Putamen (tissue), 1 donor: ENCODE measurements at regions not wholly inside any gene's neighbourhood (a gene's known extent, or its start where the extent isn't known, plus 50 kb on each side); places are given as distances from the start of the nearest gene placed in this dataset.

Experiments
- DNase-seq: peaks from one replicate; pipeline ENCODE4 v3.0.0-alpha.2; 2016; ENCODE audit warnings: low spot score

DNA sequence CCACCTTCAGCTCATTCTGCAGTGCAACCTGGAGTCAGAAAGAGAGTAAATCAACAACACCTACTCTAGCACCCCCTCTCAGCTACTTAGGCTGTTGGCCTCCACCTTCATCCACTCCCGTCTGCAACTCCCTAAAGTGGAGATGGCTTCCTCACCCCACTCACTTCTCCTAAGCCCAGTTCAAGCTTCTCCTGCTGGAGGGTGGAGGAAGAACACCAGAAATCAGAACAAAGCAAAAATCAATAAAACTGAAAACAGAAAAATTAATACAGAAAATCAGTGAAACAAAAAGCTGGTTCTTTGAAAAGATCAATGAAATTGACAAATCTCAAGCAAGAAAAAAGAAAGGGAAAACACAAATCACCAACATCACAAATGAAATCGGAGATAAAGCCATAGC is 191.7 kb downstream of the ANAPC1 start:
- no peak for DNase-seq

DNA sequence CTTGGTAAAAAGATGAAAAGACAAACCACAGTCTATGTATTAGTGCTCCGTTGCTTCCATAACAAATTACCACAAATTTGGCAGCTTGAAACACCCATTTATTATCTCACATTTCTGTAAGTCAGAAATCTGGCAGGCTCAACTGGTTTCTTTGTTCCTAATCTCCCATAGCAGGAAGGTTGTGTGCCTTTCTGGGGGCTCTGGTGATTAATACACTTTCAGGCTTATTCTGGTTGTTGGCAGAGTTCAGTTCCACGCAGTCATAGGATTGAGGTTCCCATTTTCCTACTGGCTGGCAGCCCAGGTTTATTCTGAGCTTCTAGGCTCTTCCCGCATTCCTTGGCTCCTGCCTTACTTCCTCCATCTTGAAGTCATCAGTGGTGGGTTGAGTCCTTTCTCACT is 189.3 kb downstream of the ANAPC1 start:
- no peak for DNase-seq

DNA sequence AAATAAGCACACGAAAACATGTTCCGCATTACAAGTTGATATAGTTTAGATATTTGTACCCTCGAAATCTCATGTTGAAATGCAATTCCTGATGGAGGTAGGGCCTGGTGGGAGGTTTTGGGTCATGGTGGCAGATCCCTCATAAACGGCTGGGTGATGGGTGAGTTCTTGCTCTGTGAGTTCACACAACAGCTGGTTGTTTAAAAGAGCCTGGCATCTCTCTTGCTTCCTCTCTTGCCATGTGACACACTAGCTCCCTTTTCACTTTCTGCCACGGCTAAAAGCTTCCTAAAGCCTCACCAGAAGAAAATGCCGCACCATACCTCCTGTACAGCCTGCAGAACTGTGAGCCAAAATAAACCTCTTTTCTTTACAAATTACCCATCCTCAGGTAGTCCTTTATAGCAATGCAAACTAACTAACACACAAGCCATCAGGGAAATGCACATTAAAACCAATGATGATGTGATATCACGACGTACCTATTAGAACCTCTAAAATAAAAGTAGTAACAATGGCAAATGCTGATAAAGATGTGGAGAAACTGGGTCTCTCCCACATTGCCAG is 188.5 kb downstream of the ANAPC1 start:
- DNase-seq: no peak

DNA sequence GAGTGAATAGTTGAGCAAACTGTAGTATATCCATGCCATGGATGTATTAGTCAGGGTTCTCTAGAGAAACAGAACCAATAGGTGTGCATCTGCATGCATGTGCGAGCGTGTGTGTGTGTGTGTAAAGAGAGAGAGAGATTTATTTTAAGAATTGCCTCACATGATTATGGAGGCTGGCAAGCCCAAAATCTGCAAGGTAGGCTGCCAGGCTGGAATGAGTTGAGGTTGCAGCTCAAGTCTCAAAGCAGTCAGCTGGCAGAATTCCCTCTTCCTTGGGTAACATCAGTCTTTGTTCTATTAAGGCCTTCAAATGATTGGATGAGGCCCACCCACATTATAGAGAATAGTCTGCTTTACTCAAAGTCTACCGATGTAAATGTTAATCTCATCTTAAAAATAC is 187.8 kb downstream of the ANAPC1 start:
- DNase-seq: no peak

DNA sequence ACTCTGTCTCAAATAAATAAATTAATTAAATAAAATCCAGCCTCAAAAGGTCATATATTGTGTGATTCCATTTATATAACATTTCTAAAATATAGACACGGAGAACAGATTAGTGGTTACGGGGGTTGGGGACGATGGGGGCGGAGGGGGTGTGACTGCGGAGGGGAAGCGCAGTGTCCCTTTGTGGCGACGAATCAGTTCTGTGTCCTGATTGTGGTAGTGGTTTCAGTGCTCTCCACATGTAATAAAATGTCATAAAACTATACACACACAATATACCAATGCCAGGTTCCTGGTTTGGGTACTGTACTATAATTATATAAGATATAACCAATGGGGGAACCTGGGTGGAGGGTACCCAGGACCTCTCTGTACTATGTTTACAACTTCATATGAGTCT is 186.4 kb downstream of the ANAPC1 start:
- no peak for DNase-seq

DNA sequence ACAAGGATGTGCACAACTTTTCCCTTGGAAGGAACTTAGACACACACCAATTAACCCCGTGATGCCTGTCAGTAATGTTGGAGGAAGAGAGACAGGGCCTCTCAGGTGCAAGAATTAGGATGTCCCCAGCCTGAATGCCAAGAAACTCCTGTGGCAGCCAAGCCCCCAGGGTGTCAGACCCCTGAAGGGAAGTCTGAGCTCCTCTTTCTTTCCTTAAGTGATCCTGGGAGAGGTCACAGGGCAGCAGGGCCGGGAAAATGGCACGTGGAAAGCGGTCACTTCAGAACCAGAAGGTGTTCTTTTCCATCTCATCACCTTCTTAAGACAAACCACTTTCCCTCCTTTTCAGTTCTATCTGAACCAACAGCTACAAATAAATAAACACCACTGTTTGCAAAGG is 185.9 kb downstream of the ANAPC1 start:
- DNase-seq: no peak

DNA sequence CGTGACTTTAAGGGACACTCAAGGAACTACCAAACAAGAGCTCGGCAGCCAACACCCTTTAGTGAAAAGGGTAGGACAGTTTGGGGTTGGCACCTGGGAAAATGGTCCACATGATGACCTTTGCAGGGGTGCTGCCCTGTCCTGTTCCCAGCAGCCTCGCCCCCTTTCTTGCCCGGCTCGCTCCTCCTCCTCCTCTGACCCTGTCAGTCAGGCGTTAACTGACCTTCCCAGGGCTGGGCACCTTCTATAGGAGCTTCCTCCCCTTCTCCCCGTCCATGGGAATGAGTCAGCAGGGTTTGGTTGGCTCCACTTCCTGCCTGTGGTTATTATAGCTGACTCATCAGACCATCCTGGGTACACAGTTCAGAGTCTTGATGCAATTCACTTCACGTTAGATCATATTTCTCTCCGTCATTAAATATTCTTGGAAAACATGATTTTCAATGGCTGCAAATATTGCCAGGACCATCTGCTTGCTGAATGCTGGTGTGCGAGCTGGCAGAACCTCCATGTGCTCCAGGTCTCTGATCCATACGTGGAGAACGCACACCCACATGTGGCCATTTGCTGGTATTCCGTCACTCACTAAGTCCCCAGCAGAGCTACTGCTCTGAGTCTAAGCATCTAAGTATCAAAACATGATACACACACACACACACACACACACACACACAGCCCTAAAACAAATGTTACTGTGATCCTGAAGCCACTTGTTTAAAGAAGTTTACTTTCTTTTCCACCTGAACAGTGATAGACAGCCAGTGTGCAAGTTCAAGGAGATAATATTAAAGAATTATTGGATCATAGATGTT is 185.0 kb downstream of the ANAPC1 start:
- DNase-seq: no peak

DNA sequence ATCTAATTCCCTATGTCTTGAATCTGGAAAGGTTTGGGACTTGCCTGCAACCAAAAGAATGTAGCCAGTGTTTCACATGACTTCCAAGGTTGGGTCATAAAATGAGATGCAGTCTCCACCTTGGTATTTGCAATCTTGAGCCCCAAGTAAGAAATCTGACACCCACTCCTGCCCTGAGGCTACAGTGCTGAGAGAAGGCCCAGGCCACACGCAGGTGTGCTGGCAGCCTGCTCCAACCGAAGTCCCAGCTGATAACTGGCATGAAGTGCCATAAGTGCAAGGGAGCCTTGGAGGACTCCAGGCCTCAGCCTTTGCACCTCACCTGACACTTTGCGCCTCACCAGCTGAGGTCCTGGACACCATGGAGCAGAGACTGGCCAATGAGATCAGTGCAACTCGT is 182.7 kb downstream of the ANAPC1 start:
- DNase-seq: no peak

DNA sequence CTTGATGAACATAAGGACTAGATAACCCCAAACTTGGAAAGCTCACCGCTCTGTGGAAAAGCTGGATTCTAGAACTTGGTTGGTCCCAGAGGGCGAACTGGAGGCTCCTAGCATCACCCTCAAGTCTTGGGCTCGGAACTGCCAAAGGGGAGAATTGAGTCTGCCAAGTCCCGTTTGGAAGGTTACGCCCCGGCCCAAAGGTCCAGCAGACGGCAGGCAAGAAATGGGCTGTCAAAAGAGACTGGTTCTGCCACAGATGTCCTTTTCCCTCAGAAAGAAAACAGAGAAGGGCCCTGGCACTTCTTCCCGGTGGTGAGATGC is 182.2 kb downstream of the ANAPC1 start:
- DNase-seq: no peak

DNA sequence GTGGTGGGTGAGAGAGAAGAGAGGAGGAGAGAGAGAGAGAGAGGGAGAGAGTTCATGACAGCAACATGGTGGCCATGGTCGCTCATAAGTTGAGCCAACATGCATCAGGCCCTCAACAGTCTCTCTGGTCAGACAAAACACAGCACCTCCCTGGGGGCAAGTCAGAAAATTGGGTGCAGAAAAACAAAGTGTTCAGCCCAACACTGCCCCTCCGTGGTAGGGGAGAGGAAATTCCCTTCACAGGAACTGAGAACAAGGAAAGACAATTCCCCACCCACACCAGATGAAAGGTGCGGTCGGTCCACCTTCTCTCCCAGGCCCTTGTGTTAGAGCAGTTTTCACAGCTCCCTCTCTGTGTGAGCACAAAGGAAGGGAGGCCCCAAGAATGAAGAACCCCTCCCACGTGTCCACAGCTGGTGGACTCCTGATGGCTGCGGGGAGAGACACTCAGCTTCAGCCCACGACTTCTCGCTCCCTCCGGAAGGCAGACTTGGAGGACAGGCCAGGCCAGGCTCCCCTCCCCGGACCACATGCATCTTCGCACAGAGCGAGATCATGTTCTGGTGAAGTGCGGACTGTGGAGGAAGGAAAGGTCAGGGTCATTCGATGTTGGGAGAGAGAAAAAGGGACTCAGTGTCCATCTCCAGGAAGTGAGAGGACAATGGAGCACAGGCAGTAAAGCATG is 181.7 kb downstream of the ANAPC1 start:
- no peak for DNase-seq

DNA sequence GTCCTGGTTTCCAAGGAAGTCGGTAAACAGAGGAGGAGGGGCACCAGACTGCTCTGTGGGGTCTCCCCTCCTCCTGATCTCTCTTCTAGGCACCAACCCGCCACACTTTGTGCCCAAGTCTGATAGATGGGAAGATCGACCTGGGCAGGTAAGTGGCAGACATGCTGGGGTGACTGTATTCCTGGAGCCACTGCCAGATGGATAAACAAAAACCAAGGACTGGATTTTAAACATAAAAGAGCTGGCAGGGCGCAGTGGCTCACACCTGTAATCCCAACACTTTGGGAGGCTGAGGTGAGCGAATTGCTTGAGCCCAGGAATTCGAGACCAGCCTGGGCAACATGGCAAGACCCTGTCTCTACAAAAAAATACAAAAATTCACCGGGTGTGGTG is 181.2 kb downstream of the ANAPC1 start:
- DNase-seq: no peak

DNA sequence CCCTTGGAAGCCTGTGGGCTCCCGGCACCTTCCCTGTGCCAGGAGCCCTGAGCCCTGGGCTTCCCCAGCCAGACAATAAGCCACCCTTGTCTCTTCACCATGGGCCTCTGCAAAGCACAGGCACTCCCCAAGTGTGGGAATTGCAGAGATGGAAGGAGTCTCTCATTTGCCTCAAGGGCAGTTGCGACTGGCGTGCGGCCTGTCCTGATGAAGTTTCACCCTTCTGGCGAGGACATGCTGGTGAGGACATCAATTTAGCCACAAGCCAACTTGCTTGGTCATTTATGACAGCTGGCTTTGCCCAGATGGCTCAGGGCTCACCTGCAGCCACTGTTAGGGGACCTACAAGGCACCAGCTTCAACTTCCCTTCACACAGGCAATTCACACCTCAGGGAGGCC is 180.2 kb downstream of the ANAPC1 start:
- no peak for DNase-seq

DNA sequence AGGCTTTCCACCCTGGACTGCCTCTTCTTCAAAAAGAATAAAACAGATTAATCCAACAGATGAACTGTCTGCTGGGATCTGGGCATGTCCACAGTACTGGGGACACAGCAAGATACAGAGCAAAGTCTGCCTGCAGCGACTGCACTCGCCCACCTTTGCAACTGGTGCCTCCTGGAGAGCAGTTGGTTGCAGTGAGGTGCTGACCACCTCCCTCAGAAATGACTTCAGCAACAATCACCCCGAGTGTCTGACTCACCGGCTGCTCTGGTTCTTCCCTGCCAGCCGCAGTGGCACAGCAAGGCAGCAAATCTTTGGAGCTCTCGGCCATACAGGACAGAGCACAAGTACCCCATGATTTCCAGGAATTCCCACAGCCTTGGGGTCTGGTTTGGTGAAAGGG is 179.7 kb downstream of the ANAPC1 start:
- DNase-seq: no peak

DNA sequence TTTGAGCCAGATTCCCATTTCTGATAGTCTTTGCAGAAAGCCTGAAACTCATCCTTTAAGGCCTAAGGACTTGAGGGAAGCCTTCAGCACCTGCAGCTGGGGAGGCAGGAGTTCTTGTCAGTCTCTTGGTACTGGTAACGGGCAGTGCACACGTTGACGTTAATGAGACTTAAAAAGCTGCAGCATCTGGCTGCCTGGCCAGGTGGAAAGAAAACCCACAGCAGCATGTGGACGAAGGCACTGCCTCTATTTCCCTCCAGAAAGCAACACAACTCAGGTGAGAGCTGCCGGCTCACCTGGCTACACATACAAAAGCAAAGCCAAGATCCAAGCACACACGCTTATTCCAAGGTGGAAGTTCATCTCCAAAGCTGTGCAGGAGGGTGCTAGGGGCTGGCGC is 178.8 kb downstream of the ANAPC1 start:
- no peak for DNase-seq

DNA sequence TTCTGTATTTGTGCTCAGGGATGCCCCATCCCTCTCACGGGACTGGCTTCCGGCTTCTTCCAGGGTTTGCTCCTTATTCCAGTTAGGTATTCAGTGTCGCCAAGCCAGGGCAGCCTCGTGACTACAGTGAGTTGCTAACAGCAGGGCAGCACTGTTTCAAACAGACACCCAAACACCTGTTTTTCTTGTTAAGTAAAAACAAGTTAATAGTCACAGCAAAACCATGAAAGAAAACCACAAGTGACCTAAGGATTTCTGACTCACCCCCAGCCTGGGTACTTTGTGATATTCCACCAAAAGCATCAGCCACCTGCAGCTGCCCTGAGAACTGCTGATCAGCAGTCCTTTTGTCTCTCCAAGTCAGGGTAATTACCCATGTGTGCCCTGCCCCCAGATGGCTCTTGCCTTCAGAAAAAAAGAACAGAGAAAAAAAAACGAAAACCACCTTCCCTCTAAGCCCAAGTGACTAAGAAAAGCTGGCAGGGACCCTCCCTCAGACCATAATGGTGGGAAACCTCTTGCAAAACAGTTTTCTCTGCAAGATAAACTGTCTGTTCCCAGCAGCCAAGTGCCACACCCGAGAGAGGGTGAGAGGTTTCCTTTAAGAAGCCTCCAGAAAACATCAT is 178.2 kb downstream of the ANAPC1 start:
- DNase-seq: no peak

DNA sequence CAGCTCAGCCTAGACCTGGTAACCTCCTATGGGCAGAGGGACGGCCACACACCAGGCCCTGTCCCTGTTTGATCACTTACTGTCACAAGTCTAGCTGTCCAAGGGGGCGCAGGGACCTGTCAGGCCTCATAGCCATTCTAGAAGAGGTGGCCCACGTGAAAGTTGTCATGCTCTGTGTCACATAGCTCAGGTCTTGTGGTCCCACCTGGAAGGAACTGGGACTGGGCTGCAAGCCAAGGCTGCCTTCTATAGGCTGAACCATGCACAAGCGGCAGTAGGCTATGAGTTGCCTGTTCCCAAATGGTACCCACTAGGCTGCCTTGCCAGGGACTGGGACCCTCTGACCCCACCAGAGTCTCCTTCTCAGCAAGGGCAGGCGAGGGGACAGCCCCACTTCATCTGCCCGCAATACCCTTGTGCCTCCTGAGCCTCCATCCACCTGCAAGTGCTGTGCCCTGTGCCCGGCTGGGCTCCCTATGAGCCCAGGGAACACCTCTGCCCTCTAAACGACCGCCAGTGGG is 177.5 kb downstream of the ANAPC1 start:
- no peak for DNase-seq

DNA sequence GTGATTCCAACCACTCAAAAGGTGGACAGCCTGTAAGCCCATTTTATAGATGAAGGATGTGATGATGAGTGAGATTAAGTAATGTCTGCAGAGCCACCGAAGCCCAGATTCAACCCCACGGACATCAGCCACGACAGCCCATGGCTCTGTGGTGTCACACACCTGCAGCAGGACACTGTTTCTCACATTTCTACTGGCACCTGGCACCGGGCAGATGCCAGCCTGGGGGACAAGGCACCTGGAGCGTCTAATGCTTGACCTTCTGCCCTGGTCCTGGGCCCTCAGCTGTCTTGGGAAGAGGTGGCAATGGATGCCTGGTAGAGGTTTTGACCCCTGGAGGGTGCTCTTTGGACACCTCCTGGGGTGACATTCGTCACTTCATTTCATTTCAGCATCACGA is 176.3 kb downstream of the ANAPC1 start:
- DNase-seq: no peak

DNA sequence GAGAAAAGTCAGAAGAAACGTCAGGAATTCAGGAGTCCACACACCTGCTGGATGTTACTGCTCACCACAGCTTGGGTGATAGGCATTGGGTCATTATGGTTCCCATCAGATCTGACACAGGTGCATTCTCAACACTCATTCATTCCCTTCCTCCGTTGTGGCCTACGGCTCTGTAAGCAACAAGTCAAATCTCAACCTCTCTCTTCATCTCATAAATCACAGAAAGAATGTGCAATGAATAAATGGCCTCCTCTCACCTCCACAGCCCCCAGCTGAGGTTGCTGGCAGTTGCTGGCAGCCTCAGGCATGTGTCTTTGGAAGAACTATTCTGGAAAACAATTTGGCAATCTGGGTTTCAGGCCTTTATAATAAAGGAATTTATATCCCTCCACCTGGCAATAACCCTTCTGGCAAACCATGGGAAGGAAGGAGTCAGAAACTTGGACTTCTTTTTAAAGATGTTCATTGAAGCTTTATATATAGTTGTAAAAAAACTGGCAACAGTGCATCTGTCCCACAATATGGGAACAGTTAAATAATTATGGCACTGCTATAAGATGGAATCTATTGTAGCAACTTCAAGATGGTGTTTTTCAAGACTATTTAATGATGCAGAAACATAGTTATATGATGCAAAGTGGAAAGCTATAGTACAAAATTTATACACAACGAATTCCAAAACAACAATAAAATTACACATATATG is 175.4 kb downstream of the ANAPC1 start:
- DNase-seq: no peak

DNA sequence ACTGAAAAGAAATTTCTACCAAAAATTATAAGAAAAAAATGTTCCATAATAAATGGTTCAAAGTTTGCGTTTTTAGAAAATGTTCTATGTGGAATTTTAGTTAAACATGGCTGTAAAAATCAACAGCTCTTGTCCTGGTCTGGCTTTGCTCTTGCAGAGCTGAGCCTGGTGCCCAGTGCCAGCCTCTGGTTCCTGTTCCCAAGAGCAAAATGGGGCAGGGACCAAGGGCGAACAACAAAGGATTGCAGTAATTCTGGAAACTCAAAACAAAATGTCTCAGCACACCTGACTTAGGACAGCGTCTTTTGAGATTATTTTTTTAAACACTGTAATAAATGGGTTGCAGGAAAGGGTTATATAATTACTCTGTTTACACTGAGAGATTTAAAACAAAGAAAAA is 174.7 kb downstream of the ANAPC1 start:
- no peak for DNase-seq

DNA sequence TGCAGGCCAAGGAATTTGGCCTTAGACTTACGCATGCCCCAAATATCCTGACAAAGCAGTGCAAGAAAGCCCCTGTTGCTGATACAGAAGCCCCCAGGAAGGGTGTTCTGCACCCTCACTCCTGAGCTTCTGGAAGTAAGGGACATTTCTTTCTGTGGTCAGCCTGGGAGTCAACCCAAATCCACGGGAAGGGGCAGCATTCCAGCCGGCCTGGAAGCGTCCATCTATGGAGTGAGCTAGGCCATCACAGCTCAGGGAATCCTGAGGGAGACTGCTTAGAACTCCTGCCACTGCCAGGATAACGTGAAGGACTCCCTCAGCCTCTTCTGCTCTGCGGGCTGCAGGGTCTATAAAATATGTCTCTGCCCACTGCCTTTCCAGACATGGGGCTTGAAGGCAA is 173.9 kb downstream of the ANAPC1 start:
- no peak for DNase-seq

DNA sequence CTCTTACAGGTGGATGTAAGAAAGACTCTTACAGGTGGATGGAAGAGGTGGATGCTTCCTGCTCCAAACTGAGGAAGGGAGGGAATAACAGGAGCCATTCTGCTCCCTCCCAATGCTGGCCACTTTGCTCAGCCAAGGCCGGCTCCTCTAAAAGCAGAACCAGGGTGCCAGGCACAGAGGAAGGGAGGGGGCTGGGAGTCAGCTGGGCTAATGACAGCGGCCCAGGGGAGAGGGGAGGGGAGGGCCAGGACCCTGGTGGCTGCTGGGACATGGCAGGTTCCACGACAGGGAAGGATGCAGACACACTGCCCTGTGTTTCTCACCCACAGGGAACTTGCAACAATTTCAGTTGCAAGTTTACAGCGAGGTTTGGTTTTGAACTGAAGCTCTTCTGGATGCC is 173.4 kb downstream of the ANAPC1 start:
- DNase-seq: no peak

DNA sequence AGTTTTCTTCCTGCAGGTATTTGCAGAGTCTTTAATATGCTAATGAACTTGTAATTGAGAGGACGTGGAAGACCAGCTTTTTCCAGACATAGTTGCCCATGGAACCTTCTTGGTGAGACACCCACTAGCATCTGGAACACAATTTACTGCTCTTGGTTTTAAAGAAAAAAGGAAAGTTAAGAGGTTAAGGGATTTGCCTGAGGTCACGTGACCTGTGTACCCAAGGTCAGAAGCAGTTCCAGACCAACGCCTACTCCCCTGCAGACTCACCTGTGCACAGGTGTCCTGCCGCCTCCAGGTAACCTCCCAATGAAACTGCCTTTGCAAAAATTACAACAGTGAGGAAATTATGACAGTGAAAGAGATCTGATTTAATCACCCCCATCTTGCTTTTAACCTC is 172.7 kb downstream of the ANAPC1 start:
- DNase-seq: no peak
